HG02678 (cell line): ENCODE measurements at regions not wholly inside any gene's neighbourhood (a gene's known extent, or its start where the extent isn't known, plus 50 kb on each side); places are given as distances from the start of the nearest gene placed in this dataset.
"Not testable (repeated sequence)": the region's sequence is repeated elsewhere in the genome, so short reads cannot be mapped to it uniquely, and the experiment has no call there.

ENCODE experiments used
- ATAC-seq: cut with Tn5 transposase; IDR thresholded peaks from one replicate; pipeline ENCODE4 v1.9.1; 2021; ENCODE audit warnings: mild to moderate bottlenecking, moderate library complexity; ENCODE audit not compliant: unreplicated experiment

DNA sequence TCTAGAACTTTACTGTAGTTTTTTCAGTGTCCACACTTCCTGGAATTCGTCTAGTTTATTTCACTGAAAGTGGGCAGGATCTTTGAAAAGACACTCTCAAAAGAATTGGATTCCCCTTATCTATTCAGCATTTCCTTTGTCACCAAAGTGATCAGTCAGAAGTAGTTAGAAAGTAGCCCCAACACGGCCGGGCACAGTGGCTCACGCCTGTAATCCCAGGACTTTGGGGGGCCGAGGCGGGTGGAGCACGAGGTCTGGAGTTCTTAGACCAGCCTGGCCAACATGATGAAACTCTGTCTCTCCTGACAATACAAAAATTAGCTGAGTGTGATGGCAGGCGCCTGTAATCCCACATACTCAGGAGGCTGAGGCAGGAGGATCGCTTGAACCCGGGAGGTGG, 69.0 kb upstream of the KMT2C start:
- ATAC-seq, result no peak

DNA sequence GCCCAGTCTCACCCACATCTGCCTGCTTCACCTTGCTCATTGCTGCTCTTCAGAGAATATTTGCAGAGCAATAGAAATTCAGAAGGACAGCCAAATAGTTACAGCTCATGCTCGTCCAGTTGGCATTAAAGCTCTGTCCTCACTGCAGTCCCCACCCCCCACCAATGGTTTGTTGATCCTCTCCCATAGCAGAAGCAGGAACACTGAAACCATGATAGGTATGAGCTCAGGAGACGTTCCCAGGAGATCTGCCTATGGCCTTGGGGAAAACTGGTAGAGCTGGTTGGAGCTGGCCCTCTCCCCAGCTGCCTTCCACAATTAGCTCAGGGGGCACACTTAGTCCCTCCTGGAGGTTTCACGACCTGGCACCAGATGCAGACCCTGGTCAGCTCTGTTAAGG, 68.6 kb upstream of the KMT2C start:
- ATAC-seq, result no peak

DNA sequence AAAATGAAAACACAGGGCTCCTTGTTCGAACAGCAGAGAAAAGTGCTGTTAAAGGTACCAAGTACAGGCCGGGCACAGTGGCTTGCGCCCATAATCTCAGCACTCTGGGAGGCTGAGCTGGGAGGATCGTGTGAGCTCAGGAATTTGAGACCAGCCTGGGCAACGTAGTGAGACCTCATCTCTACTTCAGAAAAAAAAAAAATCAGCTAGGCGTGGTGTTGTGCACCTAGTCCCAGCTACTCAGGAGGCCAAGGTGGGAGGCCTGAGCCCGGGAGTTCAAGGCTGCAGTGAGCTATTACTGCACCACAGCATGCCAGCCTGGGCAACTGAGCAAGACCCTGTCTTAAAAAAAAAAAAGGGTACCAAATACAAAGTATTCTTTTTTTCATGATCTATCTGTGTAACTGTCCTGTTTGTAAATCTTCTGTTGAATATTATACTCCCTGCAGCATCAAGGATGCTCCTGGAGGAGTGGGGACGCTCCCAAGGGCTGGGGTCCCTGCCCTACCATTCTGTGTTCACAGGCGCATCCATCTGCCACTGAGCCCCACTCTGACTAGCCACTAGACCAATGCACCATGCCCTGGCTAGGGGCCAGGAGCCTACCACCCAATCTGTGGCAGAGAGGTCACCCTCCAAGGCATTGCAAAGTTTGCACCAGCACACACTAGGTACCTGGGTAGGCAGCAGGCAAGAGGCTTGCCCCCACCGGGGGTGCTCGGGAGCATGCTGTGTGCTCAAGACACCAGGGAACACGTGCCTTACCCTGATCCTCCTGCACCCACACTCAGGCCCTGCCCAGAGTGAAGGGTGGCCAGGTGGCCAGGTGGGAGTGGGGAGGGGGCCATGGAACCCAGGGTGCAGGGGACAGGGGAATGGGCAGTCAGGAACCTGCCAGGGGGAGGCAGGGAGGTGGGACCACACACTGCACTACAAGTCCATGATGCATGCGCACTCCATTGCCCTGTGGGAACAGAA, 67.3 kb upstream of the KMT2C start:
- no peak for ATAC-seq

GRCh38 chr7:152501506-152501905, 65.7 kb upstream of the KMT2C start:
- no peak for ATAC-seq

DNA sequence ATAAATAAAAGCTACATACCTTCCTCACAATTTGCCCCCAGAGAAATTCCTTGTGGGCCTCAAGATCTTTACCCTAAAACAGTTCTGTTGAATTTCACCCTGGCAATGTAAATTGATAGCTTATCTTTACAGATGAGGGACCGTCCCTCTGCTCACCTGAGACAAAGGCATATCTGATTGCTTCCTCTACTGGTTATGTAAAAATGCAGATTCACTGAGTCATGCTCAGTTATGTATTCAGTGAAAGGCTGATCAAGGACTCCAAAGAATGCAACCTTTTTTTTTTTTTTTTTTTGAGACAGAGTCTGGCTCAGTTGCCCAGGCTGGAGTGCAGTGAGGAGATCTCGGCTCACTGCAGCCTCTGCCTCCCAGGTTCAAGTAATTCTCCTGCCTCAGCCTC, 64.2 kb upstream of the KMT2C start:
- ATAC-seq, result not testable (repeated sequence)

GRCh38 chr7:152495867-152496266, 60.1 kb upstream of the KMT2C start:
- no peak for ATAC-seq

GRCh38 chr7:152492952-152493351, 57.1 kb upstream of the KMT2C start:
- no peak for ATAC-seq

- ATAC-seq, result no peak
Observed at GRCh38 chr7:152489044-152489443, 53.2 kb upstream of the KMT2C start.

DNA sequence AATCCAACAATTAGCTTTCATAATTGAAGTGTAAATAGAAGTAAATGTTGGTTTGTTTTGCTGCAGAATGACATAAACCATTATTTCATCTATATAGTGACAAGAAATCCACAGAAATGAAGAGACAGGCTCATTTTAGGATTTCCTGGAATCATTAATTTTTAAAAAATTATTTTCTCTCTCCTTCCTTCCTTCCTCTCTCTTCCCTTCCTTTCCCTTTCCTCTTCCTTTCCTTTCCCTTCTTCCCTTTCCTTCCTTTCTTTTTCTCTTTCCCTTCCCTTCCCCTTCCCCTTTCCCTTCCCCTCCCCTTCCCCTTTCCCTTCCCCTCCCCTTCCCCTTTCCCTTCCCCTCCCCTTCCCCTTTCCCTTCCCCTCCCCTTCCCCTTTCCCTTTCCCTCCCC, 51.2 kb upstream of the KMT2C start:
- ATAC-seq, result no peak

DNA sequence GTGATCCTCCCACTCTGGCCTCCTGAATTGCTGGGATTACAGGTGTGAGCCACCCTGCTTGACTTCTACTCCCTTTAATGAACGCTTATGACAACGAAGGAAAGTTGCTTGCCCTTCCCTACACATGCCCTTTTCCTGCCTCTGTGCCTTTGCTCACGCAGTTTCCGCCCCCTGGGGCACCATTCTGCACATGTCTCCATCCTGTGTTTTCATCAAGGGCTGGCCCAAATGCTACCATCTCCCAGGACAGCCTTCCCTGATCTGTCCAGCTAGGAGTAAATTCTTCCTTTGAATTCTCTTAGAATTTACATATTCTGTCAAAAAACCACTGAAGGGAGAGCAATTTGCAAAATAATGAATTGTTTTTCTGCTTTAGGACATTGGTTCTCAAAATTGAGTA, 50.0 kb upstream of the KMT2C start:
- ATAC-seq, result no peak
